ENCODE measurements at regions not wholly inside any gene's neighbourhood (a gene's known extent, or its start where the extent isn't known, plus 50 kb on each side); places are given as distances from the start of the nearest gene placed in this dataset.

DNA sequence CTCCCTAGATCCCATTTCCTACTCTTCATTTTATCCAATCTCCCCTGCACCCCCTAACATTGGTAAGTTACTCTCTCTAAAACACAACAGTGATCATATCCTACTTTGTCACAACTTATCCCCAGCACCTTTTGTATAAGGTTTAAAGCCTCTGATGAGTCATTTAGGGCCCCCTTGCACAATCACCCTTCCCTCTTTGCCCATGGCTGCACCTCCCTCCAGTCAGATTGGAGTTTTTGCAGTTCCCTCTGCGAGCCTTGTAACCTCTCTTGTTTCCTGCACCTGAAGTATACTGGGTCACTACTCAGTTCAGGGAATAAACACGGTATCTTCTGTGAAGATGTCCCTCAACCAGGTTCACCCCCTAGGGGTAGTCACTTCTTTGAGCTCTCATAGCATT, 55.9 kb upstream of the ADRB1 start:
- TF ChIP-seq, protein P1, sequence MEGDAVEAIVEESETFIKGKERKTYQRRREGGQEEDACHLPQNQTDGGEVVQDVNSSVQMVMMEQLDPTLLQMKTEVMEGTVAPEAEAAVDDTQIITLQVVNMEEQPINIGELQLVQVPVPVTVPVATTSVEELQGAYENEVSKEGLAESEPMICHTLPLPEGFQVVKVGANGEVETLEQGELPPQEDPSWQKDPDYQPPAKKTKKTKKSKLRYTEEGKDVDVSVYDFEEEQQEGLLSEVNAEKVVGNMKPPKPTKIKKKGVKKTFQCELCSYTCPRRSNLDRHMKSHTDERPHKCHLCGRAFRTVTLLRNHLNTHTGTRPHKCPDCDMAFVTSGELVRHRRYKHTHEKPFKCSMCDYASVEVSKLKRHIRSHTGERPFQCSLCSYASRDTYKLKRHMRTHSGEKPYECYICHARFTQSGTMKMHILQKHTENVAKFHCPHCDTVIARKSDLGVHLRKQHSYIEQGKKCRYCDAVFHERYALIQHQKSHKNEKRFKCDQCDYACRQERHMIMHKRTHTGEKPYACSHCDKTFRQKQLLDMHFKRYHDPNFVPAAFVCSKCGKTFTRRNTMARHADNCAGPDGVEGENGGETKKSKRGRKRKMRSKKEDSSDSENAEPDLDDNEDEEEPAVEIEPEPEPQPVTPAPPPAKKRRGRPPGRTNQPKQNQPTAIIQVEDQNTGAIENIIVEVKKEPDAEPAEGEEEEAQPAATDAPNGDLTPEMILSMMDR (IDR thresholded peaks at IDR 0.05) = no peak
- TF ChIP-seq EZH2 (IDR thresholded peaks at IDR 0.05; ENCODE audit: borderline replicate concordance, insufficient read depth, low read depth, low read length, poor library complexity, severe bottlenecking) = no peak
